ENCODE measurements at regions not wholly inside any gene's neighbourhood (a gene's known extent, or its start where the extent isn't known, plus 50 kb on each side); places are given as distances from the start of the nearest gene placed in this dataset.

- H3K4me3 ChIP-seq (ENCODE audit: low read depth, low read length): no peak overlapping the region
- TF ChIP-seq CTCF (IDR thresholded peaks at IDR 0.05; ENCODE audit: low read depth, low read length): no peak
Measured at GRCh38 chr13:80717776-80718175, 376.9 kb upstream of the SPRY2 start.

- TF ChIP-seq CTCF (IDR thresholded peaks at IDR 0.05; ENCODE audit: low read depth, low read length): no peak
- no peak overlapping the region for H3K4me3 ChIP-seq (ENCODE audit: low read depth, low read length)
Measured at GRCh38 chr13:80716610-80717081, 375.7 kb upstream of the SPRY2 start.

DNA sequence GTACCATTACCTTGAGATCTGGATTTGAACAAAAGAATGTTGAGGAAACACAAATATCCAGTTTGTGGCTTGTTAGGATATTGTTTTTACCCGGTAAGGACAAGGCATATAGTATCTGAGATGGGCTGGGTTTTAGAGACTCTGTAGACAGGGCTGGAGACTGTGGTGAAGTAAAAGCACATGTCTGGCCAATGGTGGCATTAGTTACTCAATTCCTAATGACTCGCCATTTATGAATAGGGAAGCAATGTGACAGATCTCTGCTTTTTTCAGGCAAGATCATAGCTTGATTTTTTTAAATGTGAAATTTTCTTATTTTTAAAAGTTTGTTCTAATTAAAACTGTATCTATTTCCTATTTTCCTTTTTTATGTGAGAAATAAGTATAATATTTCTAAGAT lies 371.1 kb upstream of the SPRY2 start:
- TF ChIP-seq CTCF (IDR thresholded peaks at IDR 0.05; ENCODE audit: low read depth, low read length): no peak
- H3K4me3 ChIP-seq (ENCODE audit: low read depth, low read length): no peak overlapping the region

- H3K4me3 ChIP-seq (ENCODE audit: low read depth, low read length): no peak overlapping the region
- TF ChIP-seq CTCF (IDR thresholded peaks at IDR 0.05; ENCODE audit: low read depth, low read length): no peak
Measured at GRCh38 chr13:80708791-80709190, 367.9 kb upstream of the SPRY2 start.

GRCh38 chr13:80707000-80707983 lies 366.4 kb upstream of the SPRY2 start:
- TF ChIP-seq CTCF (IDR thresholded peaks at IDR 0.05; ENCODE audit: low read depth, low read length): no peak
- no peak overlapping the region for H3K4me3 ChIP-seq (ENCODE audit: low read depth, low read length)

DNA sequence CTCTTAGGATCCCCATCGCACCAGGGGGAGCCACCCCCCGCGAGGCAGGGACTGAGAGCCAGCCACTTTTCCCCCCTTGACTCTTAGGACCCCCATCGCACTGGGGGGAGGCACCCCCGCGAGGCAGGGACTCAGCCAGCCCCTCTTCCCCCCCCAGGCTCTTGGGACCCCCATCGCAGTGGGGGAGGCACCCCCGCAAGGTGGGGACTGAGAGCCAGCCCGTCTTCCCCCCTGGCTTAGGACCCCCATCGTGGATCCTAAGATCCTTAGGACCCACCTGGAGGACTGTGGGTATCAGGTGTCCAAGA lies 365.2 kb upstream of the SPRY2 start:
- no peak overlapping the region for H3K4me3 ChIP-seq (ENCODE audit: low read depth, low read length)
- no peak for TF ChIP-seq CTCF (IDR thresholded peaks at IDR 0.05; ENCODE audit: low read depth, low read length)

DNA sequence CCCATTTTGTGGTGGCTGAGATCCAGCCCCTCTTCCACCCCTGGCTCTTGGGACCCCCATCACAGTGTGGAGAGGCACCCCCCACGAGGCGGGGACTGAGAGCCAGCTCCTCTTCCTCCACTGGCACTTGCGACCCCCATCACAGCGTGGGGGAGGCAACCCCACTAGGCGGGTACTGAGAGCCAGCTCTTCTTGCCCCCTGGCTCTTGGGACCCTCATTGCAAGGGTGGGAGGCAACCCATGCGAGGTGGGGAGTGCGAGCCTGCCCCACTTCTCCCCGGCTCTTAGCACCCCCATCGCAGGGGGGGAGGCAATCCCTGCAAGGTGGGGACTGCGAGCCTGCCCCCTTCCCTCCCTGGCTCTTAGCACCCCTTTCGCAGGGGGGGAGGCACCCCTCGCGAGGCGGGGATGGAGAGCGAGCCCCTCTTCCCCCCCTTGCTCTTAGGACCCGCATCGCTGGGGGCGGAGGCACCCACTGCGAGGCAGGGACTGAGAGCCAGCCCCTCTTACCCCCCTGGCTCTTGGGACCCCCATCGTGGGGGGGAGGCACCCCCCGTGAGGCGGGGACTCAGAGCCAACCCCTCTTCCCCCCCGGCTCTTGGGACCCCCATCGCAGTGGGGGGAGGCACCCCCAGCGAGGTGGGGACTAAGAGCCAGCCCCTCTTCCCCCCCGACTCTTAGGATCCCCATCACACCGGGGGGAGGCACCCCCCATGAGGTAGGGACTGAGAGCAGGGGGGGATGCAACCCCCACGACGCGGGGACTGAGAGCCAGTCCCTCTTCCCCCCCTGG lies 364.6 kb upstream of the SPRY2 start:
- no peak overlapping the region for H3K4me3 ChIP-seq (ENCODE audit: low read depth, low read length)
- TF ChIP-seq CTCF (IDR thresholded peaks at IDR 0.05; ENCODE audit: low read depth, low read length): no peak

Data from WI38 (cell line).